NCI-H526 (cell line): ENCODE measurements at regions not wholly inside any gene's neighbourhood (a gene's known extent, or its start where the extent isn't known, plus 50 kb on each side); places are given as distances from the start of the nearest gene placed in this dataset.
A peak's percentile ranks its signal among the peaks of the same experiment; 100 is the strongest.
"Not testable (repeated sequence)": the region's sequence is repeated elsewhere in the genome, so short reads cannot be mapped to it uniquely, and the experiment has no call there.

Experiments used
- DNase-seq, 2 experiments: peaks; one replicate each; lab custom pipeline; 2025; lab: John Stamatoyannopoulos, UW

- DNase-seq, result no peak
Observed at GRCh38 chr4:33067221-33067620, 2347.1 kb downstream of the PCDH7 start.

- no peak for DNase-seq
Observed at GRCh38 chr4:33068539-33068938, 2348.4 kb downstream of the PCDH7 start.

GRCh38 chr4:33071535-33071934, 2351.4 kb downstream of the PCDH7 start:
- DNase-seq, result no peak

GRCh38 chr4:33072298-33073089, 2352.3 kb downstream of the PCDH7 start:
- no peak for DNase-seq

GRCh38 chr4:33073811-33074210, 2353.6 kb downstream of the PCDH7 start:
- DNase-seq, result no peak

GRCh38 chr4:33078145-33078544, 2358.0 kb downstream of the PCDH7 start:
- no peak for DNase-seq

- DNase-seq, result no peak
Observed at GRCh38 chr4:33080275-33080674, 2360.1 kb downstream of the PCDH7 start.

GRCh38 chr4:33085709-33086108, 2365.5 kb downstream of the PCDH7 start:
- no peak for DNase-seq

- DNase-seq, result no peak
Observed at GRCh38 chr4:33086331-33086925, 2366.3 kb downstream of the PCDH7 start.

- DNase-seq, result no peak
Observed at GRCh38 chr4:33088713-33089112, 2368.5 kb downstream of the PCDH7 start.

GRCh38 chr4:33090910-33091309, 2370.7 kb downstream of the PCDH7 start:
- no peak for DNase-seq

GRCh38 chr4:33091961-33092360, 2371.8 kb downstream of the PCDH7 start:
- DNase-seq, result no peak

GRCh38 chr4:33104273-33104672, 2384.1 kb downstream of the PCDH7 start:
- DNase-seq, result peak in 1 of 2 experiments; percentile 28

GRCh38 chr4:33107814-33108213, 2387.6 kb downstream of the PCDH7 start:
- DNase-seq, result no peak

- DNase-seq, result no peak
Observed at GRCh38 chr4:33111117-33111516, 2390.9 kb downstream of the PCDH7 start.

- DNase-seq, result no peak
Observed at GRCh38 chr4:33116871-33117270, 2396.7 kb downstream of the PCDH7 start.

- no peak for DNase-seq
Observed at GRCh38 chr4:33126002-33126401, 2405.8 kb downstream of the PCDH7 start.

GRCh38 chr4:33130662-33131061, 2410.5 kb downstream of the PCDH7 start:
- DNase-seq, result not testable (repeated sequence)

- no peak for DNase-seq
Observed at GRCh38 chr4:33133723-33134122, 2413.6 kb downstream of the PCDH7 start.

- no peak for DNase-seq
Observed at GRCh38 chr4:33134366-33134765, 2414.2 kb downstream of the PCDH7 start.

GRCh38 chr4:33149658-33150524, 2429.7 kb downstream of the PCDH7 start:
- DNase-seq, result no peak

- DNase-seq, result no peak
Observed at GRCh38 chr4:33150525-33150910, 2430.3 kb downstream of the PCDH7 start.

GRCh38 chr4:33160126-33160525, 2440.0 kb downstream of the PCDH7 start:
- no peak for DNase-seq
